Ovary (tissue), 3 donors: ENCODE measurements at regions not wholly inside any gene's neighbourhood (a gene's known extent, or its start where the extent isn't known, plus 50 kb on each side); places are given as distances from the start of the nearest gene placed in this dataset.

Experiments
- CTCF ChIP-seq, 3 donors: fragments of 450-650 bp in 2 of 3; fragments of 200-600 bp in 1 of 3; IDR thresholded peaks; one replicate each; pipeline versions ENCODE4 v1.5.1 to v1.8.0; 2016 to 2022; ENCODE audit warnings: antibody characterized with exemption in 3 of 3, mild to moderate bottlenecking in 1 of 3
- POLR2A ChIP-seq: fragments of 450-650 bp; IDR thresholded peaks from one replicate; pipeline ENCODE4 v1.6.1; 2017; ENCODE audit warnings: antibody characterized with exemption, mild to moderate bottlenecking, moderate library complexity
- donor health status: DM: no; HTN: no; CAD: no.

- TF ChIP-seq POLR2A, result no peak
- no peak for TF ChIP-seq CTCF (IDR thresholded peaks at IDR 0.05)
These were observed 116.5 kb downstream of the LY86 start for GRCh38 chr6:6705061-6705425.
